Effector memory CD4-positive, alpha-beta T cell (primary cell): ENCODE measurements at regions not wholly inside any gene's neighbourhood (a gene's known extent, or its start where the extent isn't known, plus 50 kb on each side); places are given as distances from the start of the nearest gene placed in this dataset.

Source experiments
- DNase-seq, 3 donors: peaks; one replicate each; pipeline ENCODE4 v3.0.0-alpha.2; 2020
- H3K27ac ChIP-seq: 2 replicates; pipeline ENCODE4 v1.7.0; 2013; ENCODE audit warnings: mild to moderate bottlenecking, low read length, moderate library complexity; ENCODE audit not compliant: insufficient read depth, poor library complexity, severe bottlenecking
- H3K27me3 ChIP-seq: replicated peaks from 2 replicates; pipeline ENCODE4 v1.7.0; 2013; ENCODE audit warnings: mild to moderate bottlenecking, low read length; ENCODE audit not compliant: insufficient read depth, control insufficient read depth, poor library complexity, severe bottlenecking
- H3K36me3 ChIP-seq: 2 replicates; pipeline ENCODE4 v1.7.0; 2013; ENCODE audit warnings: mild to moderate bottlenecking, low read length, moderate library complexity; ENCODE audit not compliant: control insufficient read depth, insufficient read depth
- H3K4me1 ChIP-seq: 2 replicates; pipeline ENCODE4 v1.7.0; 2013; ENCODE audit warnings: low read length, mild to moderate bottlenecking; ENCODE audit not compliant: control insufficient read depth, insufficient read depth, poor library complexity, severe bottlenecking
- H3K4me3 ChIP-seq: 2 replicates; pipeline ENCODE4 v1.7.0; 2013; ENCODE audit warnings: low read length, low read depth, mild to moderate bottlenecking; ENCODE audit not compliant: insufficient read depth, poor library complexity, severe bottlenecking
- H3K9me3 ChIP-seq: 2 replicates; pipeline ENCODE4 v1.7.0; 2013; ENCODE audit warnings: mild to moderate bottlenecking, low read length, moderate library complexity; ENCODE audit not compliant: control insufficient read depth

- Histone ChIP-seq H3K27ac (no peak overlapping the region), H3K27me3 (no peaks in the 10 kb centered on the region), H3K4me1 (no peaks in the 10 kb centered on the region), H3K9me3 (no peaks in the 10 kb centered on the region), H3K4me3 (no peak overlapping the region), H3K36me3 (no peaks in the 10 kb centered on the region)
- DNase-seq = no peak
Observed at GRCh38 chr2:215808996-215809395, 204.4 kb downstream of the MREG start.

- H3K4me1 ChIP-seq = no peaks in the 10 kb centered on the region
- no peaks in the 10 kb centered on the region for H3K27me3 ChIP-seq
- H3K9me3 ChIP-seq = no peaks in the 10 kb centered on the region
- no peak overlapping the region for H3K27ac ChIP-seq
- DNase-seq = no peak
- H3K4me3 ChIP-seq = no peak overlapping the region
- no peaks in the 10 kb centered on the region for H3K36me3 ChIP-seq
Observed at GRCh38 chr2:215808194-215808593, 205.2 kb downstream of the MREG start.

- Histone ChIP-seq H3K4me1 (no peaks in the 10 kb centered on the region), H3K9me3 (no peaks in the 10 kb centered on the region), H3K36me3 (no peaks in the 10 kb centered on the region), H3K4me3 (no peak overlapping the region), H3K27me3 (no peaks in the 10 kb centered on the region), H3K27ac (no peak overlapping the region)
- no peak for DNase-seq
Observed at GRCh38 chr2:215805493-215805892, 207.9 kb downstream of the MREG start.

- H3K27me3 ChIP-seq = no peaks in the 10 kb centered on the region
- no peak overlapping the region for H3K27ac ChIP-seq
- H3K4me1 ChIP-seq = no peaks in the 10 kb centered on the region
- no peaks in the 10 kb centered on the region for H3K36me3 ChIP-seq
- no peak for DNase-seq
- H3K9me3 ChIP-seq = no peaks in the 10 kb centered on the region
- no peak overlapping the region for H3K4me3 ChIP-seq
Observed at GRCh38 chr2:215803150-215803549, 210.2 kb downstream of the MREG start.

GRCh38 chr2:215799194-215799593, 214.2 kb downstream of the MREG start:
- Histone ChIP-seq H3K4me3 (no peak overlapping the region), H3K27me3 (no peaks in the 10 kb centered on the region), H3K36me3 (no peaks in the 10 kb centered on the region), H3K27ac (no peak overlapping the region), H3K9me3 (no peaks in the 10 kb centered on the region), H3K4me1 (no peaks in the 10 kb centered on the region)
- no peak for DNase-seq

- Histone ChIP-seq H3K27ac (no peak overlapping the region), H3K27me3 (no peaks in the 10 kb centered on the region), H3K4me3 (no peak overlapping the region), H3K9me3 (no peaks in the 10 kb centered on the region), H3K36me3 (no peaks in the 10 kb centered on the region), H3K4me1 (no peaks in the 10 kb centered on the region)
- no peak for DNase-seq
Observed at GRCh38 chr2:215797676-215798075, 215.7 kb downstream of the MREG start.

GRCh38 chr2:215796140-215796855, 217.1 kb downstream of the MREG start:
- Histone ChIP-seq H3K4me1 (no peaks in the 10 kb centered on the region), H3K36me3 (no peaks in the 10 kb centered on the region), H3K9me3 (no peaks in the 10 kb centered on the region), H3K27me3 (no peaks in the 10 kb centered on the region), H3K4me3 (no peak overlapping the region), H3K27ac (no peak overlapping the region)
- DNase-seq = no peak

- H3K4me3 ChIP-seq = no peak overlapping the region
- DNase-seq = no peak
- H3K27ac ChIP-seq = no peak overlapping the region
- H3K9me3 ChIP-seq = no peaks in the 10 kb centered on the region
- H3K4me1 ChIP-seq = no peaks in the 10 kb centered on the region
- no peaks in the 10 kb centered on the region for H3K27me3 ChIP-seq
- no peaks in the 10 kb centered on the region for H3K36me3 ChIP-seq
Observed at GRCh38 chr2:215794829-215795546, 218.4 kb downstream of the MREG start.

GRCh38 chr2:215793747-215794595, 219.4 kb downstream of the MREG start:
- Histone ChIP-seq H3K4me1 (no peaks in the 10 kb centered on the region), H3K36me3 (no peaks in the 10 kb centered on the region), H3K27ac (no peak overlapping the region), H3K9me3 (no peaks in the 10 kb centered on the region), H3K4me3 (no peak overlapping the region), H3K27me3 (no peaks in the 10 kb centered on the region)
- DNase-seq = no peak

GRCh38 chr2:215791481-215791937, 221.8 kb downstream of the MREG start:
- DNase-seq = no peak
- no peaks in the 10 kb centered on the region for H3K27me3 ChIP-seq
- H3K36me3 ChIP-seq = no peaks in the 10 kb centered on the region
- no peak overlapping the region for H3K27ac ChIP-seq
- no peaks in the 10 kb centered on the region for H3K4me1 ChIP-seq
- H3K9me3 ChIP-seq = no peaks in the 10 kb centered on the region
- no peak overlapping the region for H3K4me3 ChIP-seq
